GM19397 (cell line): ENCODE measurements at regions not wholly inside any gene's neighbourhood (a gene's known extent, or its start where the extent isn't known, plus 50 kb on each side); places are given as distances from the start of the nearest gene placed in this dataset.

Experiments used
- ATAC-seq: cut with Tn5 transposase; IDR thresholded peaks from one replicate; pipeline ENCODE4 v1.9.1; 2021; ENCODE audit warnings: mild to moderate bottlenecking, moderate library complexity; ENCODE audit not compliant: unreplicated experiment

DNA sequence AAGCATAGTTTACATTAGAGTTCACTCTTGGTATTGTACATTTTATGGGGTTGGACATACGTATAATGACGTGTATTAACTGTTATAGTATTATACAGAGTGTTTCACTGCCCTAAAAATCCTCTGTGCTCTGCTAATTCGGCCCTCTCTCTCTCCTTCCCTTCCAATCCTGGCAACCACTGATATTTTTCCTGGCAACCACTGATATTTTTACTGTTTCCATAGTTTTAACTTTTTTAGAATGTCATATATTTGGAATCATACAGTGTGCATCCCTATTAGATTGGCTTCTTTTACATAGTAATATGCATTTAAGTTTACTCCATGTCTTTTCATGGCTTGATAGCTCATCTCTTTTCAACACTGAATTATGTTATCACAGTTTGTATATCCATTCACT lies 526.7 kb downstream of the RIT2 start:
- no peak for ATAC-seq

DNA sequence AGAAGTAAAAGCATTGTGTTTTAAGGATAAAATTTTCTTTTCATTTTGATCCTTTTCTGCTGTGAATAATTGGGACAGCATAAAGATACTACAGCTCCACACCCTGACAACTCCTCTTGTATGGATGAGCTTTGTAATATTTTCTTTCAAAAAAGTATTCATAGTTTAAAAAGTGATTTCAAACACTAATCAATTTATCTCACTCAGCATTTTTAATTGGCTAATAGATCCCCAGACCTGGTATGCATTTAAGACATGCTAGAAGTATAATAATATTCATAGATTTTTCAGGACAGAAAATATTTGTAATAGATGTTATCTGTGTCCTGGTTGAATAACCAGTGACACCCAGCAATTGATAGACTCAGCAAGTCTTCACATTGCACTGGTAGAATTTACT lies 510.7 kb downstream of the RIT2 start:
- no peak for ATAC-seq

DNA sequence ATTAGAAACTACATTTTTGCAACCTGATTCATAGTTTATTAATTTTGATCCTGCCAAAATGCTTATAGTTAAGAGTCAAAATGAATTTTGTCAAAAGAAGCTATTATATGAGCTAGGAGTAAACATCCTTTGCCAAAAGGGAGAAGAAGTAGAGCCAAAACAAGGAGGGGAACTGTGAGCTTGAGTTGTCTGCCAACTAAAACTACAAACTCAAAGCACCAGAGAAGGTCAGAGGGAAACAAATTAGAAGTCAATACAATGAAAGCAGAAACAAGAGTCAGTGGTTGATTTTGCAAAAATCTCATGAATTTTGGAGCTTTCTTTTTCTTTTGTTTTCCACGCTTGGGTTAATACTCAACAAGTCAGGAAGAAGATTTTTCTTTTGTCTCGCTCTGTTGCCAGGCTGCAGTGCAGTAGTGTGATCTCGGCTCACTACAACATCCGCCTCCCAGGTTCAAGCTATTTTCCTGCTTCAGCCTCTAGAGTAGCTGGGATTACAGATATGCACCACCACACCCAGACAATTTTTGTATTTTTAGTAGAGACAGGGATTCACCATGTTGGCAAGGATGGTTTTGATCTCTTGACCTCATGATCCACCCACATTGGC lies 508.5 kb downstream of the RIT2 start:
- no peak for ATAC-seq

DNA sequence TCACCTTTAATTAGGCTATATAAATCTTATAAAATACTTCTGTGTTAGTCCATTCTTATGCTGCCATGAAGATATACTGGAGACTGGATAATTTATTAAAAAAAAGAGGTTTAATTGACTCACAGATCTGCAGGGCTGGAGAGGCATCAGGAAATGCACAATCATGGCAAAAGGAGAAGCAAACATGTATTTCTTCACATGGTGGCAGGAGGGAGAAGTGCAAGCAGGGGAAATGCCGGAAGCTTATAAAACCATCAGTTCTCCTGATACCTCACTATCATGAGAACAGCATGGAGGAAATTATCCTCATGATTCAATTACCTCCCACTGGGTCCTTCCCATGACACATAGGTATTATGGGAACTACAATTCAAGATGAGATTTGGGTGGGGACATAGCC lies 504.4 kb downstream of the RIT2 start:
- ATAC-seq: no peak

DNA sequence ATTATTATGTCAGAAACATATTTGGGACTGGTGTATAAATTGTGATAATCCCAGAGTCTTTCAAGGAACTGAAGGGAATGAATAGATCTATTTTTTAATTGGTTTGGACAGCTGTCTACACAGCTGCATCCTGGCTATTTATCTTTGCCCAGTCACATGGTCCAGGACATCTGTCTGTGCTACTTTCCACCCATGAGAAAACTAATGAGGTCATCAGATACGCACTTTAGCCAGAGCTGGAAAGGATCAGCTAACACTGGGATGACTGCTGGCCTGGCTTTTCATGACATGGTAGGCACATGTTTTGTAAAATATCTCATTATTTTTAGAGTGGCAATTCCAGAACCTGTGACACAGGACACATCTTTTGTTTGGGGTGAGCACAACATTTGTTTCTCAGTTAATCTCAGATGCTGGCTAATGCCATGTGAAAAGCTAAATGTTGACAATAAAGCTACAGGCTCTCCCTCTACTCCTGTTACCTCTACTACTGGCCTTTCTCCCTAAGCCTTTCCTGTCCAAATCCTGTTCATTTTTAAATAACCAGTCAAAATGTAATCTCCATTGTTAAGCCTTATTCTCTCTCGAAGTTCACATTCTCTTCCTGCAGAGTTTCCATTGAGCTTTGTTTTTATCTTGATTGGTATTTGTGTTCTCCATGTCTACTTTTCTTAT lies 500.7 kb downstream of the RIT2 start:
- no peak for ATAC-seq

DNA sequence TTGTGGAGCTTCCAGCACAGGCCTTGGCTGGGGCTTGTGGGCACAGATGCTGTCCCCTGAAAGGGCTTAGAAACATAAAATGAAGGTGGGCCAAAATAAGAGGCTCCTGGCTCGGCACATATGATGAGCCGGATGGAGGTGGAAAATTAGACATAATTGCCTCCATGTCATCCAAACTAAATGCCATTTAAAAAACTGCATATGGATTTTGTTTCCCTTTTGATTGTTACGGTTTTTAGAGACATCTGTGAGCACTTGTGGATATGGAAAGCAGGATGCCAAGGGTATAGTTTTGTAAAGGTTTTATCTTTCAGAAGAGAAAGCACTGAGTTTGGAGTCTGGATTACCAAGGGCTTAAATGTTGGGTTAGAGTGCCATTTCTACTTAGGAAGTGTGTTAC lies 498.3 kb downstream of the RIT2 start:
- ATAC-seq: no peak

DNA sequence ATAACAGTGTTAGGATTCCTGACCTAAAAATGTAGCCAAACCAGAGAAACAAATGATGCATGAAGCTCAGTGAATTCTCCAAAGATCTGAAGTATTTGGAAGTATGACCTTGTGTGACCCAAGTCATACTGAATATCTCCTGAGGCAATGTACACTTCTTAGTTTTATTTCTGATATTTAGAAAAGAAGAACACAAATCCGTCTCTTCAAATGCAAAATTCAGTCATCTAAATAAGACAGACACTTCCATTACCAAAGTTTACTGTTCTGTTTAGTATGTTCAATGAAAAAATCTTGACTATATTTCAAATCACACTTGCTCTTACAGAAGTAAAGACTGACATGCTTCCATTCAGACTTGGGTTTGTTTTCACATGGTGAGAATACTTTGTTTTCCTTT lies 495.7 kb downstream of the RIT2 start:
- ATAC-seq: no peak

DNA sequence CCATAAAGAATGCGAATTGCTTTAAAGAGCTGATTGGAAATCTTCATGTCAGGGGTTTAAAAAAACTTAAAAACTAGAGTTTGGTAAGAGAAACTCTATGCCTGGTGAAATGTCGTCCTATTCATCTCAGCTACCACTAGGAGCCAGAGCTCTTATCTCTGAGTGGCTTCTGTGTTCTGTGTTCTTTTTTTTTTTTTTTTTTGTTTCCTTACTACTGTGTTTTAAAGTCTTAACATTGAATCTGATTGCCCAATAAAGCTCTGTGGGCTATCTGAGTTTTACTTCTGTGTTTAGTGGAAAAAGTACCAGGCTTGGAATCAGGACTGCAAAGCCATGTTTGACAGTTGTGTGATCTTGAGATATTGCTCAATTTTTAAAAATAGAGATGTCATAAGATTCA lies 494.8 kb downstream of the RIT2 start:
- ATAC-seq: no peak

DNA sequence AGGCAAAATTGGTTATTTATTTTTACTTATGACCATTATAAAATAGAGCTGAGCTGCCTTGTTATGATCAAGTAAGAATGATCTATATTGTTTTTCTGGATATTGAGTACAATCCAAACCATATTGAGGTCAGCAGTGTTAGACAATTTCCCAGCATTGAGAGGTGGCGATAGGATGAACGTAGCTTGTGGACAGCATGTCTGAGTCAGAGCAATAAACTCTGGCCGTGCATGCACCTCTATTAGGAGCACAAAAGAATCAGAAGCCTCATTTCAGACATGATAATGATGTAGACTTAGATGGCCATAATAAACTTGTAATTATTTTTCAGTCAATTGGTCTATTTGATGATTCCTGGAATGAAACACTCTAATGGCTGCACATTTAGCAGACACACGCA lies 491.6 kb downstream of the RIT2 start:
- ATAC-seq: no peak

DNA sequence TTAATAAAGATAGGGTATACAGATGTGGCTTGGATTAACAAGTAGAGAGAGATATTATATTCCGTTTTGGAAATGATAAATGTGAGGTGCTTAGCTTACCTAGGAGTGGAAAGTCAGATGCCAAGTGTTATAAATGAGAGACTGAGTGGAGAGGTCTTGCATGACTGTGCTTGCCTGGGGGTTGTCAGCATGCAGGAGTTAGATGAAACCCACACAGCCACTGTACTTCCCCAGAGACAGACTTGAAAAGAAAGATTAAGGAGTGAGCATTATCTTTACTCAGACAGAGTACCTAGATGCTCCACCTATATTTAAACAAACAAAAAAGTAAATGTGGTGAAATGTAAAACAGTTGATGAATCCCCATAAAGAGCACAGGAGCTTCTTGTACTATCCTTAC lies 482.7 kb downstream of the RIT2 start:
- no peak for ATAC-seq

DNA sequence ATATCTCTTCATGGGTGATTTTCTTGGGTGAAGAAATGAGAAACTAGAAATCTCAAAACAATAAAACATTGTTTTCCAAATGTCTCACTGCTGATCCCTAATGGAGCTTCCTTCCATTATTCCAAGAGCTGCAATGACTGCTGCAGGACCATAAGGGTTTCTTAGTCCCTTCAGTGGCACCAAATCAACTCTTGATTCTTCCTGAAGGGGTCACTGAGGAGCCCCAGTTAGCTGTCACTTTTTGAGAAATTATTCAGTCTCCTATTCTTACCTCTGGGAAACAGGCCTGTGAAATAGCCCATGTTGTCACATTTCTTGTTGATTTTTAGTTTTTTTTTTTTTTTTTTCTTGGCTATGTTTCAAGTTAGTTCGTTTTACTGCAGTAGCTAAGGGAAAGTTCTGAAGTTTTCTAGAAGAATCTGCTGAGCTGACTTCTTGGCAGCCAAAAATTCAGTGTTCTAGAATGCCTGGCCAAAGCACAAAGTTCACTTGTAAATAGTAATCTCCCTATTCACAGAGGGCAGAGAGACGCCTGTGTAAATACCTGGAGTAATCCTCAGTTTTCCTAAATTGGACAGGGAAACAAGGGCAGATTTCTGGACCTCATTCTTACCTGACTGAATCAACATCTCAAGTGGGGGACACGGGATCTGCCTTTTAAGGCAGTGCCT lies 480.0 kb downstream of the RIT2 start:
- no peak for ATAC-seq

DNA sequence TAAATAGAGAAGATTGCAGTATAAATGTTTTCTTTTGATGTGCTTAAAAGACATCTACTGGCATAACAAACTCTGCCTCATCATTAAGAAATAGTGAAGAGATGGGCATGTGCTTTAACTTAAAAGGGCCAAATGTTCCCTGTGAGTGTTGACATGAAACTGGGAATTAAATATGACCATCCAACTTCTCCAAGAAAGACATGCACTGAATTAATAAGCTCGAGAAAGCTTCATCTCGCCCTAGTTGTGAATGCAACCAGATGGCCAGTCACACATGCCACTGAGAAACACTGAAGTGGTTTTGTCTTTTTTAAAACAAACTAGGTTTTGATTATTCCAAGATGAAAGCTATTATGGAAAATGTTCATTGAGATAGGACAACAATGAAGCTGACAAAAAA lies 479.2 kb downstream of the RIT2 start:
- no peak for ATAC-seq

DNA sequence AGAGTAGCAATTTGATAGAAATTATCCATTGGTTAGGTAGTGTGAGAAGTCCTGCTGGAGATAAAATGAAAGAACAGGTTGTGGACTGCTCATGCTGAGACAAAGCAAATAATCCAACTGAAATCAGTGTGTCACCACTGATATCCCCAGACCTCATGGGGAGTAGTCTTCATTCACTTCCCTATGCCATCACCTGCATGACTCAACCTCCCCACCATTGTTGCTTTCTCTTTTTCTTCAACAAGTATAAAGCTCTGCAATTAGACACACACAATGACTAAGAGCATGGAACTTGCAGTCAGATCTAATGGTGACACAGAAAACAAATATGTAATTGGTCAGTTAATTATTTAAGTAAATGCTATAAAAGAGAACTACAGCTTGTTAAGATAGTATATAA lies 475.3 kb downstream of the RIT2 start:
- no peak for ATAC-seq

DNA sequence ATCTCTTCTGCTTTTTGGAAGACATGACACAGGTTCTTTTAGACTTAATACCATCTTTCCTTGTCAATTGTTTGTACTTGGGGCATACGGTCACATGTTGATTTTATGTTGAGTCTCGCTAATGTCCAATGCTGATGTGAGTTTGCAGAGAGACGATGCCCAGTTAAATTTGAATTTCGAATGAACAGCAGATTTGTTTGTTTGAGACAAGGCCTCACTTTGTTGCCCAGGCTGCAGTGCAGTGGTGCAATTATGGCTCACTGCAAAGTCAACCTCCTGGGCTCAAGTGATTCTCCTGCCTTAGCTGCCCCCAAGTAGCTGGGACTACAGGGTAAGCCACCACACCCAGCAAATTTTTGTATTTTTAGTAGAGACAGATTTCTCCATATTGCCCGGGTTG lies 473.5 kb downstream of the RIT2 start:
- ATAC-seq: no peak

DNA sequence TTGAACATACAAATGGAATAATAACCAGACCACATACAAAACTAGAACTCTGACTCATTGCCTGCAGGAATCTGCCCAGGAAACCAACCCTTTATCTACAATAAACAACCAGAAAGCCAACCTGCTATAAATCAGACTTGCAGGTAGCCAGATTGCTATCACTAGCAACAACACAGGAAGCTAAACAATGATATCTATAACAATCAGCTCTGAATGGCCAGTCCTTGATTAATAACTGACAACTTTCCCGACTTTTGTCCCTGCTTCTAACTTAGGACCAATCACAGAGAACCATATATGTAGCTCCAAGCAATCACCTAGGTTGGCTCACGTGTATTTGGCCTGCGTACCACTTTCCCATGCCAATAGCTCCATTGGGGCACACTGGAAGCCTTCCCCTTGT lies 470.8 kb downstream of the RIT2 start:
- no peak for ATAC-seq

DNA sequence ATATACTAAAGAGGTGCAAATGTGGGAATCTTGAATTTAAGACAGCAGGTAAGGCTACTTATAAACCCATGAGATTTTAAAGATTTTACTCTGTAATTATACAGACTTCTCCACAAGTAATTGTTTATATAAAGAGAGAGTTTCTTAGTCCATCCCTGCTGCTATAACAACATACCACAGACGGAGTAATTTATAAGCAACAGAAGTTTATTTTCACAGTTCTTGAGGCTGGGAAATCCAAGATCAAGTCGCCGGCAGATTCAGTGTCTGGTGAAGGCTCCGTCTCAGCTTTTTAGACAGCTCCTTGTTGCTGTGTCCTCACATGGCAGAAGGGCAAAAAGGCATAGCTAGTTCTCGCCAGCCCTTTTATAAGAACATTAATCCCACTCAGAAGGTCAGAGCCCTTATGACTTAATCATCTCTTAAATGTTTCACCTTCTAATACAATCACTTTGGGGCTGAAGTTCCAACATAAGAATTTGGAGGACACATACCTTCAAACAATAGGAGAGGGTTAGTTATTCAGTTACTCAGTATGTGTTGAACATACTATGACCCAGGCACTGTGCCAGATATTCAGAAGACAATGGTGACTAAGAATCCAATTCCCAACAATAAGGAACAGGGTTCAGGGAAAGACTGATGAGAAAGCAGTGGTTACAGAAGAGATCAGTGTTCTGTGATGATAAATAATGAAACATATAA lies 466.0 kb downstream of the RIT2 start:
- ATAC-seq: no peak

DNA sequence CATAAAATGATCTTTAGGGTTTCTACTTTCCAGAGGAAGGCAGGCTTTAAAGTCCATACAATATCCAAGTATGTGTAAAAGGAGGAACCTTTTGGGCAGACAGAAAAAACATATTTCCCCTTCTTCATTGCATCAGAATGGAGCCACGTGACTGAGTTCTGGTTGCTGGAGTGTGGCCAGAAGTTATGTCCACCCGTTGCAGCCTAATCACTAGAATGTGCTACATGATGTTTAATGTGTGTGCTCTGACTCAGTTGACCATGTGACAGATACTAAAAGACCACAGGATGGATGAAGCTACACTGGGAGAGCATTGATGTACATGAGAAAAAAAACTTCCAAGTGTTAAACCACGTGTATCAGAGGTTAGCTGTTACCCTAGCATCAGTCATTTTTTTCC lies 460.9 kb downstream of the RIT2 start:
- ATAC-seq: no peak

DNA sequence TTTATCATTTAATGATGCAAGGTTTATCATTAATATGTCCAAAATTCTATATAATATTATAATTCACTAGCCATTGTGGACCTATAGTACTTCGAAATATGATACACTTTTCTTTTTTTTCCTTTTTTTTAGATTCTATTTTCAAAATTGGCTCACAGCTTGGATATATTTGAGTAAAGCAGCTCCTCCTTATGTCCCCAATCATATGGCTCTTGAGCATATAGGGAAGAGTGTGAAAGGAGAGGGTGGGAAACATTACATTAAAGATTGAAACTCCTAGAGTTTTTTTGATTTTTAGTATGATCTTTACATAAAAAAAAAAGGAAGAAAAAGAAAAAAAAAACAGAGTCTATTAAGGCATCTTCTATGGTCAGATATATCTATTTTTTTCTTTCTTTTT lies 457.9 kb downstream of the RIT2 start:
- ATAC-seq: no peak

DNA sequence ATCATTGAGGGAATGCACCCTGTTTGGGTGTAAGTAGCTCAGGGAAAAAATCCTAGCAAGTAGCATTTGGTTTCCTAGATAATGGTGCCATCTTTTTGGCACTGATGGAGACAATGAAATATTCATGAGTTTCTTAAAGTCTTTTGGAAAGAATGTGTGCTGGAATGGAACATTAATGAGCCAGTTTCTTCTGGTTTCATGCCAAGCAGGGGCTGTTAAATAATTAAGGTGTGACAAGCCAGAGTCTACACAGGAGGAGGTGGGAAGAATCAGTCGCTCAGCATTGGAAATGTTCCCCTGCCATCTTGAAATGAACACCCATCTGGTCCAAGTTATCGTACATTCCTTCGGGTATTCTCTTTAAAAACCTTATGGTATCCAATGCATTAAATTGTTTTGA lies 457.3 kb downstream of the RIT2 start:
- ATAC-seq: no peak

DNA sequence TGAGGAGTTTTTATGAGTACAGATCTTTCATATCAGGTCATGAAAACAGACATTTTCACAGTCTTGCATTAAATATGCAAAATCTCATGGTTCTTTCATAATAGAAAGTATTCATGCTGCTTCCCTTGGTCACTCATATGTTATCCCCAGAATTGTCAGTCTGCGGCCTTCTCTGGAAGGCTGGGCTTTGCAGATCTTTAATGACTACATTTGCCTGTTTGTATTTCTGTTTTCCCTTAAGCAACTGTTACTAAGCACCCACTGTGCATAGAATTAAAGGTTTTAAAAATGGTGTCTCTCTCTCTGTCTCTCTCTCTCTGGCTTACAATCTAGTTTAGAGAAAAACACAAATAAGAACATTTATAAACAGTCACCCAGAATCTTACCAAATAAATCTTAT lies 456.3 kb downstream of the RIT2 start:
- no peak for ATAC-seq

DNA sequence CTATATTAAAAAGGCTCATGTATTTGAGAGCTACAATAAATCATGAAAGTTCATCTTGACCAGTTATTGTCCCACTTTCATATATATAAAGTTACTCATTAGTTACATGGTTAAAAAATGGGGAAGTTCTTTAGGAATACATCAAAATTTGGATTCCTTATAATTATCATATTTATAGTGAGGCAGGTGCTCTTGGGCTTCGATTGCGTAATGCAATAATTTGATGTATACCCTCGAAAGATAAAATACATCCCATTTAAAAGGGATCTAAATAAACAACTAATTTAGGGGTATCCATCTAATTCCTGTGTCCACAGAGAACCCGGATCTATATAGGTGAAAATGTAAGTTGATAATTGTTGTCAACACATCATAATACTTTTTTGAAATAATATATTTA lies 444.6 kb downstream of the RIT2 start:
- no peak for ATAC-seq

DNA sequence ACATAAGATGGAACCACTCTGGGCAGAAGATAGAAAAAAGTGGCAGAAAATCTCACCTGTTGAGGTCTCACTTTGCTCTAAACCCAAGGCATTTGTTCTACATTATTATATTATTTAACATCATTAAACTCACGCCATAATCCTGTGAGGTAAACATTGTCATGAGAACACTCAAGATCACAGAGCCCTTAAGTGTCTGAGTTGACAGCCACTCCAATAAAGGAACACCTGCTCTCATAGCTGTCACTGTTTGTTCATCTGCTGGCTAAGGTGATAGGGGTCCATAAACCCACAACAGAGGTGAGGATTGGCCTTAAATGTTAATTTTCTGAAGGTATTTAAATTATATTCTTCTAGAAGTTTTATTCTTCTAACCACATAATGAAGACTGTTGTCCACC lies 439.7 kb downstream of the RIT2 start:
- no peak for ATAC-seq
